Stimulated activated naive B cell treated with anti-CD40 and anti-IgM and Interleukin-4, amounts not matched to agents 10 μg/mL and 1 μg/mL and 100 μg/mL, for 72 hours (primary cell): ENCODE measurements at regions not wholly inside any gene's neighbourhood (a gene's known extent, or its start where the extent isn't known, plus 50 kb on each side); places are given as distances from the start of the nearest gene placed in this dataset.
"Not testable (repeated sequence)": the region's sequence is repeated elsewhere in the genome, so short reads cannot be mapped to it uniquely, and the experiment has no call there.

Experiments
- ATAC-seq, 2 donors: fragments of 150-1000 bp; cut with Tn5 transposase; replicated peaks; 2 replicates each; pipeline ENCODE4 v1.10.0; 2021; ENCODE audit warnings: moderate library complexity in 1 of 2
- DNase-seq: peaks from one replicate; pipeline ENCODE4 v3.0.0; 2021
- H3K27ac Mint-ChIP-seq: one replicate; pipeline ENCODE4 v1.8.0; 2022; ENCODE audit warnings: mild to moderate bottlenecking, mixed read lengths
- H3K27me3 Mint-ChIP-seq, 2 donors: one replicate each; pipeline ENCODE4 v1.8.0; 2022; ENCODE audit warnings: mixed read lengths in 2 of 2
- H3K36me3 Mint-ChIP-seq, 2 donors: one replicate each; pipeline ENCODE4 v1.8.0; 2022; ENCODE audit warnings: mixed read lengths in 2 of 2, mild to moderate bottlenecking in 1 of 2
- H3K4me1 Mint-ChIP-seq, 2 donors: one replicate each; pipeline ENCODE4 v1.8.0; 2022; ENCODE audit warnings: mixed read lengths in 2 of 2, mild to moderate bottlenecking in 1 of 2
- H3K4me3 Mint-ChIP-seq, 2 donors: one replicate each; pipeline ENCODE4 v1.8.0; 2022; ENCODE audit warnings: mild to moderate bottlenecking in 2 of 2, mixed read lengths in 2 of 2, moderate library complexity in 1 of 2
- H3K9me3 Mint-ChIP-seq, 2 donors: one replicate each; pipeline ENCODE4 v1.8.0; 2022; ENCODE audit warnings: mixed read lengths in 2 of 2, mild to moderate bottlenecking in 1 of 2

DNA sequence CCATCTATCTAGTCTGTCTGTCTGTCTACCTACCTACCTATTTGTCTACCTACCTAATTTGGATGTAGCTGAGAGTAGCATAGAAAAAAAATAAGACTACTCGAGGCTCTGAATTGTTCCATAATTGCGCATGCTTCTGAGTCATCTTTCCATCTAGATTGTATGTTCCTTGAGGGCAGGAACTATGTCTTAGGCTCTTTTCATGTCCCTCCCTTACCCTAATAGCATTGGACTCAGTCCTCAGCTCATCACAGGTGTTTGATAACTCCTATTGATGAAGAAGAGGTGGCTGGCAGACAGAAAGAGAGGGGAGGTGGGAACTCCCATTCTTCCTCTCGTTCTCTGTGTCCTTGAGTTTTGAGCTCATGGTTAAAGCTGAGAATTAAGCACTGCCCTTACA is 263.7 kb downstream of the TTC6 start:
- Mint-ChIP-seq H3K4me3 (no peak overlapping the region), H3K36me3 (no peaks in the 10 kb centered on the region), H3K27ac (no peak overlapping the region), H3K27me3 (no peaks in the 10 kb centered on the region), H3K4me1 (no peaks in the 10 kb centered on the region), H3K9me3 (no peaks in the 10 kb centered on the region)
- no peak for DNase-seq
- ATAC-seq = no peak

DNA sequence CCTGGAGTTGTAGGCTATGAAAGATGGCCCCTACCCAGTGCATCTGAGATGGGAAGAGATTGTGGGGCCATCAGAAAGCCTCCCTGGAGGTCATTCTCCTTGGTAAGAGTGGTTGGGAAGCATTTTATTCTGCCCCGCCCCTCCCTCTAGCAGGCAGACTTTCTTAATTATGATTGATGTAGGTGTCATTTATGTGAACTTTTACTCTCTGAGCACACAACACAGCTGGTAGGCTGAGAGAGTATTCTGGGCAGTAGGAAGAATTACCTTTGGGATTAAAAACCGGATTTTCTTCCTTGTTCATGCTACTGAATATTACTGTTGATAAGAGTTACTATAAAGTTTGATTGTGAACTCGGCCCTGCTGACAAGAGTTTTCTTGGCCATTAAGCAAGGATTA is 266.8 kb downstream of the TTC6 start:
- Mint-ChIP-seq H3K27me3 (no peaks in the 10 kb centered on the region), H3K36me3 (no peaks in the 10 kb centered on the region), H3K27ac (no peak overlapping the region), H3K4me1 (no peaks in the 10 kb centered on the region), H3K4me3 (no peak overlapping the region), H3K9me3 (no peaks in the 10 kb centered on the region)
- ATAC-seq (no peak), DNase-seq (no peak)

DNA sequence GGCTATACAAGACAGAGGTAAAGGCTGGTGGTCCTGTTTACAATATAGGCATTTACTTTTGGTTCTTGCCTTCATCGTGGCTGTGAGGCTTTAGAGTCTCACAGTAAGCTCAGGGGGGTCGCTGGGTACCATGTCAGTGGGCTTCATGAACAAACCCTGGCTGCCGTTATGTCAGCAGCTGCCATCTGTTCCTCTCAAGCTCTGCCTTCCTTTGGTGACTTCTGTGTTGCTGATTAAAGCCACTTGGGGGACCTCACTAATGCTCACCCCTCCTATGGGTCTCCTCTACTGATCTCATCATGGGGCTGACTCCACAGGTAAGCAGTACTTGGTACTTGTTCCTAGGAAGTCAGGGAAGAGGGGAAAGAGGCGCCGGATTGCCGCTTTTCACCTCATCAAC is 268.7 kb downstream of the TTC6 start:
- Mint-ChIP-seq H3K27me3 (no peaks in the 10 kb centered on the region), H3K27ac (no peak overlapping the region), H3K4me3 (no peak overlapping the region), H3K4me1 (no peaks in the 10 kb centered on the region), H3K36me3 (no peaks in the 10 kb centered on the region), H3K9me3 (no peaks in the 10 kb centered on the region)
- ATAC-seq (no peak), DNase-seq (no peak)

DNA sequence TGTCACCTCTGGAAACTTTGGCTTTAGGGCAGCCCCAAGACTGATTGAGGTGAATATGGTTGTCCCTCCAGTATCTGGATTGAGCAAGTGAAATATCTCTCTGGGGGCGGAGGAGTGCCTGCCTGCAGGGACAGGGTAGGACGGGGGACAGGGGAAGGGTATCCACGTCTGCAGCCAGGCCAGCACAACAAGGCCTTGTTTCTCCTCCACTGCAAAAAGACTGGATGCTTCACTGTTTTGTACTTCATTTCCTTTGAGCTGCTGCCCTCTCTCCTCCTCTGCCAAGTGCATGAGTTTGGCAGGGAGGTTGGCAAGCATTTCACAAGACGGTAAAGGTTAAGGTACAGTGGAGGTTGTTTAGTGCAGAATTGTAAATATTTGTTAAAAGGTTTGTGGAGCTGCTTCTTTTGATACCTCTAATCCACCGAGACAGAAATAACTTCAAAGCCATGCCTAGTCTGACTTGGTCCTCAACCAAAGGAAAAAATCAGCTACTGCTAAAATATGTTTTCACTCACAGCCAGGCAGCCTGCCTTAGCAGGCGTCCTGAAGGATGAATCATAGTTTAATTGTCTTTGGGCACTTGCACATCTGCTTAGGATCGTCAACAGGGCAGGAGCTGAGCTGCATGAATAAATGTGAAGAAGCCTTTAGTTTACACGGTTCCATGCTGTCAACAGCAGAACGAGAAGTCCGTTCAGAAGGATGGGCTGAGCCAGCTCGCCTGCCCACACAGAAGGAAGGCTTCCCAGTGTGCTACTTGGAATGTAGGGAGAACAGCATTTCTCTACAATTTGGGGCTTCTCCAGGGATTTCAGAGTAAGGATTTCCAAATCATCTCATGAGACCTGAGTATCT is 269.7 kb downstream of the TTC6 start:
- Mint-ChIP-seq H3K27me3 (no peaks in the 10 kb centered on the region), H3K36me3 (no peaks in the 10 kb centered on the region), H3K27ac (no peak overlapping the region), H3K4me3 (no peak overlapping the region), H3K4me1 (no peaks in the 10 kb centered on the region), H3K9me3 (no peaks in the 10 kb centered on the region)
- ATAC-seq (no peak), DNase-seq (no peak)

DNA sequence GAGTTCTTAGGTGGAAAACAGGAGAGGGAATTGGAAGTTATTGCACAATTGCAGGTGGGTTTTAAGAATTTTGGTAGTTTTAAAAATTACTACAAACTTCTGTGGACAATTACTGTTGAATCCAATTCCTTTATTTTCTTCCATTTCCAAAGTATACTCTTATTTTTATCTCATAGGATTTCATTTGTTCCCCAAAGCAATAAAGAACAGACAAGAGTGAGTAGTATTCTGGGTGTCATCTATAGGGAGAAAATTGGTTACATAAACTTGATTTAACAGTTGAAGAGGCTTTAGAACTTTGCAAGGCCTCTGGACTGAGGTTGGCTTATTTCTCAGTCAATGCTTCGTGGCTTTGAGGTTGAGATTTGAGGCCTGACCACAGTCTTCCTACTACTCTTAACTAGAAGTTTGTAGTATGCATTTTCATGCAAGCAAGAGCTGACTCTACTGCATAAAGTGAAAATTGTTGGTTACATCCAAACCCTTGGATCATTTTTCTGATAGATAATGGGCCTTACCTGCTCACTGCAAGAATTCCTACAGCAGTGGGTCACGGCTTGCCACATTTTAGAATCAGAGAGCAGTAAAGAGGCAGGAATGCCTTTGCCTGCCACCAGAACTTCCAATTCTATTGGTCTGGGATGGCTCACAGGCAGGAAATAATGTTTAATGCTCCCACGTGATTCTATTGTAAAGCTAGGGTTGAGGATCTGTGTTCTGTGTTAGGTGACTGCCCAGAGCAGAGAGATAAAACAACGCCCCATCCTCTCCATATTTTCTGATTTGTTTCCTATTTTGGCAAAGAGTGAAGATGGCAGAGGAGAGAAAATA is 270.5 kb downstream of the TTC6 start:
- Mint-ChIP-seq H3K4me3 (no peak overlapping the region), H3K4me1 (no peaks in the 10 kb centered on the region), H3K27ac (no peak overlapping the region), H3K9me3 (no peaks in the 10 kb centered on the region), H3K36me3 (no peaks in the 10 kb centered on the region), H3K27me3 (no peaks in the 10 kb centered on the region)
- no peak for ATAC-seq
- DNase-seq = no peak

DNA sequence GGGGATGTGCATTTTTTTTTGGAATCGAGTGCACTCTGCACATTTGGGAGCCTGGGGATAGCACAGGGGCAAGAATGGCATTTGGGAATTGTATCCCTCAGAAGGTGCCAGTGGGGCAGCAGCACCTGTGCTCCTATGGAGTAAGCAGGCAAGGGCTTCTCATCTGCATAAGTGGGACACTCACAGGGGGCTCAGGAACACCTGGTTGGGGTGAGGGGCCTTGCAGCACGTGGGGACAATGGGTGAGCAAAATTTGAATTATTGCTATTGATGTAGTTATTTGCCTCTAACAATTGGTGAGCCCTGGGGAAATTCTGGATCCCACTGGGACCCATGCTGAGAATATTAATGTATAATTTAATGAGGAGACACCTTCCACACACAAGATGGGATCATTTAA is 274.2 kb downstream of the TTC6 start:
- Mint-ChIP-seq H3K4me1 (peaks cover 0 to 4% of the 10 kb centered on the region in 2 donors), H3K27ac (no peak overlapping the region), H3K9me3 (peaks cover 0 to 4% of the 10 kb centered on the region in 2 donors), H3K36me3 (no peaks in the 10 kb centered on the region), H3K27me3 (no peaks in the 10 kb centered on the region), H3K4me3 (no peak overlapping the region)
- ATAC-seq (no peak), DNase-seq (no peak)

DNA sequence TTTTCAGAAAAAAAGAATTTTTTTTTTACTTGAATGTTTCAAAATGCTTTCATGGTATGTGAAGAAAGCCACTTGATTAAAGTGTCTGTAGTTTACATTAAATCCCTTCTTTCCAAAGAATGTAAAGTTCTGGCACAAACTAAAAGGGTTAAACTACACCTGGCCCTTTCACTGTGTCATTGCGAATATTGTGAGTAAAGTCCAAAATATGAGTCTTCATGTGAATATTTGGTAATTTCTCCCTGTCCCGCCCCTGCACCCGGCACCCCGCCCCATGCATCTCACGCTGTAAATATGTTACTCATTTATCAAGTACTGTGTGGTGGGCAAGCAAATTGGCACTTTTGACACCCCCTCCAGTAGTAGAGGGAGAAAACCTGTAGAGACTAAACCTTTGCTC is 274.7 kb downstream of the TTC6 start:
- DNase-seq (no peak), ATAC-seq (no peak)
- H3K4me3 Mint-ChIP-seq = no peak overlapping the region
- H3K27me3 Mint-ChIP-seq = no peaks in the 10 kb centered on the region
- H3K9me3 Mint-ChIP-seq = peaks cover 0 to 4% of the 10 kb centered on the region in 2 donors
- no peak overlapping the region for H3K27ac Mint-ChIP-seq
- H3K36me3 Mint-ChIP-seq = no peaks in the 10 kb centered on the region
- peaks cover 0 to 8% of the 10 kb centered on the region in 2 donors for H3K4me1 Mint-ChIP-seq

DNA sequence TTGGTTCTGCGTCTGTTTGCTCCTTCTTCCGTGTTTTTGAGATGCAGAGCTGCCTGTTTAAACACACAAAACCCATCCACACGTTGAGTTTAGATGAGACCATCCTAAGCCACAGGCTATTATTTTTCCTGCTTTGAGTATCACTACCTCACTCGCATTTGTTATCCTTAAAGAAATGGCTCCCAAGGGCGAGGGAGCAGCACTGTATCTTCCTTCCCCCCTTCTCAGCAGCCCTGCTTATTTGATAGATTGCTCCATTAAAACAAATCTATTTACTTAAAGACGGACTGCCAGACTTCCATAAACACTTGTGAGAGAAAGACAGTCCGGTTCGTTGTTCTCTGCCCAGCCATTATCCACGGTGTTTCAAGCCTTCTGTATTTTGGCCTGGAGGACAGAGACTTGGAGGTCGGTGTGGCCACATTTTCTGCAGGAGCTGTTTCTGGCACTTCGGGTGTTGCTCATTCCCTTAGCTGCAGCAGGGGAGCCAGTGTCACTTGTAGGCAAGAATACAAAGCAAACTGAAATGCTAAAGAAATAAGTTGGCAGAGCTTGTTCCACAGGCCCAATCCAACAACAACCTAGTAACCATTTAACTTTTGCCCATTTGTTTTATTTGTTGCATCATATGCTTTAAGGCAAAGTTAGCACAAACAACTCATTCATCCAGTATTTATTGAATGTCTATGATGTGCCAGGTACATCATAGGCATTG is 275.4 kb downstream of the TTC6 start:
- no peak overlapping the region for H3K27ac Mint-ChIP-seq
- H3K27me3 Mint-ChIP-seq = no peaks in the 10 kb centered on the region
- peaks cover 0 to 4% of the 10 kb centered on the region in 2 donors for H3K9me3 Mint-ChIP-seq
- no peak for ATAC-seq
- no peaks in the 10 kb centered on the region for H3K36me3 Mint-ChIP-seq
- DNase-seq = no peak
- peaks cover 0 to 8% of the 10 kb centered on the region in 2 donors for H3K4me1 Mint-ChIP-seq
- no peak overlapping the region for H3K4me3 Mint-ChIP-seq

DNA sequence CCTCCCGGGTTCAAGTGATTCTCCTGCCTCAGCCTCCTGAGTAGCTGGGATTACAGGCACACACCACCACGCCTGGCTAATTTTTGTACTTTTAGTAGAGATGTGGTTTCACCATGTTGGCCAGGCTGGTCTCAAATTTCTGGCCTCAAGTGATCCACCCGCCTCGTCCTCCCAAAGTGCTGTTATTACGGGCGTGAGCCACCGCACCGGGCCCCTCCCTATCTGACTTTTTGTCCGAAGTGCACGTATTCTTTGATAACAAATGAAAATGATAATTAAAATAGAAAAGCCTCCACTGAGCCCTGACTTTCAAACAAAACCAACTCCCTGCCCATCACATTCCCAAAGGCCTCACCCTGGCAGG is 278.6 kb downstream of the TTC6 start:
- ATAC-seq, H3K9me3 Mint-ChIP-seq, H3K36me3 Mint-ChIP-seq, DNase-seq, H3K4me3 Mint-ChIP-seq, H3K27me3 Mint-ChIP-seq, H3K4me1 Mint-ChIP-seq, H3K27ac Mint-ChIP-seq: not testable (repeated sequence)

DNA sequence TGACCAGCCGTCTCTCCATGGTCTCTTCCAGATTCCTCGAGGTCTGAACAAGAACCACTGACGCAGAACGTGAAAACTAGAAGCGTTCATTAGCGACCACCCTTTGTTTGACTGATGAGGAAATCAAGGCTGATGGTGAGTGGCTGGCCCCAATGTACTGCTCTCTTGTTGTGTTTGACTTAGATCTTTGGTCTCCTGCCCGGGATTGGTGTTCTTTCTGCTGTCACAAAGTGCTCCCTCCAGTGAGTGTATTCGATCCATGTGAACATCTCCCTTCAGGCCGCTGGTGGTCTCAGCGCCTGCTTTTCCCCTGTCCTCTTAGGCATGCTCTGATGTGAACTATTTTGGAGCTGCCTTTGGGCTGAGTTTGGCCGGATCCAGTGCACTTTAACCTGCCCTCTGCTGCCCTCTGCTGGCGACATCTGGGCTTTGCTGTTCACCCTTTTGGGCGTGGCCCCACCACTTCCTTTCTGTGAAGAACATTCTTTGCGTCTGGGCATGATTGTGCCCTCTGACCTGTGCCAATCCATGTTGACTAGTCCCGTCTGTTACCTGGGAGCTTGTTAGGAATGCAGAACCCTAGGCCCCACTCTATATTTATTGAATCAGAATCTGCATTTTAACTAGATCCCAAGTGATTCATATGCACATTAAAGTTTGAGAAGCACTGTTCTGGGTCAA is 279.1 kb downstream of the TTC6 start:
- H3K4me3 Mint-ChIP-seq = no peak overlapping the region
- H3K27me3 Mint-ChIP-seq = no peaks in the 10 kb centered on the region
- peaks cover 0 to 8% of the 10 kb centered on the region in 2 donors for H3K4me1 Mint-ChIP-seq
- no peaks in the 10 kb centered on the region for H3K36me3 Mint-ChIP-seq
- peak; percentile 32 for DNase-seq
- H3K9me3 Mint-ChIP-seq = peaks cover 0 to 4% of the 10 kb centered on the region in 2 donors
- no peak overlapping the region for H3K27ac Mint-ChIP-seq
- ATAC-seq = peak; percentile 82 to 89

DNA sequence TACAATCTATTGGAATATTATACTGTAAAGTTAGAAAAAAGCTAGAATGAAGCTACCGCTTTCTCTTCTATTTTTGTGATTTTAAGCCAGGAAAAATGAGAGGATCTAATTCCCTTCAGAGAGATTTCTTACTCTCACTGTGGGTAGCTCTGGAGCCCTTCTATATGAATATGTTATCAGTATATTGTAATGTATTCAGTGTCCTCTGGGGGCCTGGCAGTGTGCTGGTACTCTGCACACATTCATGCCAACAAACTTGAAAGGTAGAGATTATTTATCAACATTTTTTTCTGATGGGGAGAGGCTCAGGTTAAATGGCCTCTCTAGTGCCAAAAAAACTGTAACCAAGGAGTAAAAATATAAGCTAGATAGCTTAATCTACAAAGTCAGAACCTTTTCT is 292.8 kb downstream of the TTC6 start:
- Mint-ChIP-seq H3K4me3 (no peak overlapping the region), H3K27ac (no peak overlapping the region), H3K4me1 (no peaks in the 10 kb centered on the region), H3K27me3 (no peaks in the 10 kb centered on the region), H3K9me3 (peaks cover 4 to 11% of the 10 kb centered on the region in 2 donors), H3K36me3 (no peaks in the 10 kb centered on the region)
- DNase-seq = no peak
- no peak for ATAC-seq

DNA sequence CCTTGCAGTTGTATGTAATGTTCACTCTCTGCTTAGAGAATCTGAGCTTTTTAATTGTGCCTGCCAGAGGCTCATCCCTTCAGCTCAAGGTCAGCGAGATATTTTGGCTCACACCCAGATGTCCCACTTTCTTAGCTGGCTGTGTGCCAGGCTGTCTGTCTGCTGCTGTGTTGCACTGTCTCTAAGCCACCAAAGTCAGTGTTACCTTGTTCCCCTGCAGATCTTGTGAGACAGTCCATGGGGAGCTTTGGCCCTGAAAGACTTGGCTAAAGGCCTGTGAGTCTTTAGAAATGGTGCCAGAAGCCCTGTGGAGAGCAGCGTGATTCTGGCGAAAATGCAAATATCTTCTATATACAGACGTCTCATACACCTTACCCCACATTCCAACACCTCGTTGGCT is 293.7 kb downstream of the TTC6 start:
- ATAC-seq (no peak), DNase-seq (no peak)
- Mint-ChIP-seq H3K36me3 (no peaks in the 10 kb centered on the region), H3K9me3 (peaks cover 4 to 9% of the 10 kb centered on the region in 2 donors), H3K4me1 (no peaks in the 10 kb centered on the region), H3K27me3 (no peaks in the 10 kb centered on the region), H3K27ac (no peak overlapping the region), H3K4me3 (no peak overlapping the region)

DNA sequence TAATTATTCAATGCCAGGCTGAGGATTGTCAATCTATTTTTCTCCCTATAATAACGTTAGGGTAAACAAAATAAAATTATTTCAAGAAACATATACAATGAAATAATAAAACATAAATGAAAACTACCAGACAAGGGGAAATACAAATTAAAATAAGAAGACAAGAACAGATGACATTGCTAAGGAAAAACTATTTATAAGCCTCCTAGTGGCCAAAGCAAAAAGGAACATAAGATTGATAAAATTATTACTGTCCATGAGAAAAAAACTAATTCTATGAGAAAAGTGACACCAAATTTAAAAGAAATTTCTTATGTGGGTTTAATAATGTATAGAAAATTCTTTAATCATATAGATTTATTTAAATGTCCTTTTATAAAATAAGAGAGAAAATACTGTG is 294.7 kb downstream of the TTC6 start:
- peaks cover 4 to 9% of the 10 kb centered on the region in 2 donors for H3K9me3 Mint-ChIP-seq

DNA sequence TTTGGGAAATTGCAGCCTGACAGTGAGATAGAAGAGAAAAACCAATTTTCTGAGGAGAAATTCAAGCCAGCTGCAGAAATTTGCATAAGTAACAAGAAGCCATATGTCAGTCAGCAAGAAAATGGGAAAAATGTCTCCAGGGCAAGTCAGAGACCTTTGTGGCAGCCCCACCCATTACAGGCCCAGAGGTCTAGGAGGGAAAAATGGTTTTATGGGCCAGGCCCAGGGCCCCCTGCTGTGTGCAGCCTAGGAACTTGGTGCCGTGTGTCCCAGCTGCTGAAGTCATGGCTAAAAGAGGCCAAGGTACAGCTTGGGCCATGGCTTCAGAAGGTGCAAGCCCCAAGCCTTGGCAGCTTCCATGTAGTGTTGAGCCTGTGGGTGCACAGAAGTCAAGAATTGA is 296.1 kb downstream of the TTC6 start:
- H3K27ac Mint-ChIP-seq, H3K4me3 Mint-ChIP-seq, ATAC-seq, H3K36me3 Mint-ChIP-seq, H3K27me3 Mint-ChIP-seq, DNase-seq, H3K4me1 Mint-ChIP-seq, H3K9me3 Mint-ChIP-seq: not testable (repeated sequence)

More for the DNA sequence above, 294.7 kb downstream of the TTC6 start:
- H3K36me3 Mint-ChIP-seq = no peaks in the 10 kb centered on the region
- H3K4me3 Mint-ChIP-seq = no peak overlapping the region
- ATAC-seq (no peak), DNase-seq (no peak)
- H3K4me1 Mint-ChIP-seq = no peaks in the 10 kb centered on the region
- no peak overlapping the region for H3K27ac Mint-ChIP-seq
- H3K27me3 Mint-ChIP-seq = no peaks in the 10 kb centered on the region
